ENCODE measurements at regions not wholly inside any gene's neighbourhood (a gene's known extent, or its start where the extent isn't known, plus 50 kb on each side); places are given as distances from the start of the nearest gene placed in this dataset.

DNA sequence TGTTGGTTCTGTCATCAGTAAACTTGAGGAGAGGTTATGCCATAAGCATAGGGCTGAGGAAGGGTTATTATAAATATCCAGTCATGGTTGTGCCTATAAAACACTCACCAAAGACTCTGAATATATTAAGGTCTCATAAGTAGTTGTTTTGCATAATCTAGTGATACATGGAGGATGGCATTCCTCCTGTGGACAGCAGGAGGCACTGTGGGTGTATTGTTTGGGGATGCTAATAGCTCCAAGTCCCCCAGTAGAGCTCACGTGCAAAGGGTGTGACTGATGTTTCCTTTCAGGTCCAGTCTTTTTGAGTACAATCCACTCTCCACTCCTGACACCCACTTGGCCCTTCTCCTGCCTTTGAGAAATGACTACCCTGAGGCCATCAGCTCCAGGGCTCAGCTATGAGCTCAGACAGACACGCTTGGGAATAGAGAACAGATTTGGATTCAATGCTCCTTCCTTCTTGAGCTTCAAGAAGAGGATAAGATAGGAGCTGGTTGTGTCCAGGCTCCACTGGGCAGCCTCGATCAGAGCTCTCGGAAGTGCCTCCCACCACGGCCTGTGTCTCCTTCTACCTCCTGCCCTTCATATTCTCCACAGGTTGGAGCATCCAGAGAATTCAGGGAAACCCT lies 85.2 kb upstream of the IGLL5 start:
- H3K9me3 ChIP-seq: no peaks in the 10 kb centered on the region
- intact Hi-C loops (cut with DNase I): no loop called here
- no peak overlapping the region for H3K27ac ChIP-seq
- H3K36me3 ChIP-seq: no peaks in the 10 kb centered on the region
- H3K27me3 ChIP-seq: no peaks in the 10 kb centered on the region
- peak in 1 of 2 donors; percentile 70 for DNase-seq (ENCODE audit: extremely low spot score in 2 of 2)
- no peaks in the 10 kb centered on the region for H3K4me1 ChIP-seq
- no peak overlapping the region for H3K4me3 ChIP-seq
- no peak for TF ChIP-seq CTCF (IDR thresholded peaks at IDR 0.05)

GRCh38 chr22:22803285-22803853 lies 84.2 kb upstream of the IGLL5 start:
- TF ChIP-seq CTCF (IDR thresholded peaks at IDR 0.05) (no peak), POLR2A (IDR thresholded peaks at IDR 0.05) (no peak), POLR2AphosphoS5 (IDR thresholded peaks at IDR 0.05; ENCODE audit: insufficient read depth in 1 of 2, low read depth in 1 of 2) (no peak)
- intact Hi-C loops (cut with DNase I): no loop called here
- H3K9me3 ChIP-seq: no peaks in the 10 kb centered on the region
- no peaks in the 10 kb centered on the region for H3K36me3 ChIP-seq
- H3K27me3 ChIP-seq: no peaks in the 10 kb centered on the region
- H3K4me1 ChIP-seq: no peaks in the 10 kb centered on the region
- H3K27ac ChIP-seq: no peak overlapping the region
- peak in 1 of 2 donors; percentile 49 for DNase-seq (ENCODE audit: extremely low spot score in 2 of 2)
- no peak overlapping the region for H3K4me3 ChIP-seq

GRCh38 chr22:22810018-22810427 lies 77.6 kb upstream of the IGLL5 start:
- H3K9me3 ChIP-seq: no peaks in the 10 kb centered on the region
- H3K4me1 ChIP-seq: no peaks in the 10 kb centered on the region
- TF ChIP-seq CTCF (IDR thresholded peaks at IDR 0.05) (peak in 1 of 3 experiments; percentile 26), POLR2AphosphoS5 (IDR thresholded peaks at IDR 0.05; ENCODE audit: insufficient read depth in 1 of 2, low read depth in 1 of 2) (no peak)
- peak in 1 of 2 donors; percentile 77 for DNase-seq (ENCODE audit: extremely low spot score in 2 of 2)
- intact Hi-C loops (cut with DNase I): loop anchor here (10.0 kb wide), 1 partner anchor 1655 kb away; no protein-coding TSS in a partner anchor
- no peaks in the 10 kb centered on the region for H3K36me3 ChIP-seq
- no peak overlapping the region for H3K27ac ChIP-seq
- no peaks in the 10 kb centered on the region for H3K27me3 ChIP-seq
- no peak overlapping the region for H3K4me3 ChIP-seq

GRCh38 chr22:22810471-22810870 lies 77.1 kb upstream of the IGLL5 start:
- TF ChIP-seq CTCF (IDR thresholded peaks at IDR 0.05) (no peak), POLR2A (IDR thresholded peaks at IDR 0.05) (no peak), POLR2AphosphoS5 (IDR thresholded peaks at IDR 0.05; ENCODE audit: insufficient read depth in 1 of 2, low read depth in 1 of 2) (no peak)

More at GRCh38 chr22:22810471-22810870, 77.1 kb upstream of the IGLL5 start:
- intact Hi-C loops (cut with DNase I): loop anchor here (10.0 kb wide), 1 partner anchor 1654 kb away; no protein-coding TSS in a partner anchor
- Histone ChIP-seq H3K27me3 (no peaks in the 10 kb centered on the region), H3K4me1 (no peaks in the 10 kb centered on the region), H3K4me3 (no peak overlapping the region), H3K36me3 (no peaks in the 10 kb centered on the region), H3K27ac (no peak overlapping the region), H3K9me3 (no peaks in the 10 kb centered on the region)
- DNase-seq (ENCODE audit: extremely low spot score in 2 of 2): peak in 1 of 2 donors; percentile 34
